Mammary epithelial cell (primary cell): ENCODE measurements at regions not wholly inside any gene's neighbourhood (a gene's known extent, or its start where the extent isn't known, plus 50 kb on each side); places are given as distances from the start of the nearest gene placed in this dataset.

Experiments used
- CTCF ChIP-seq, 2 donors: IDR thresholded peaks in 1 of 2; conservative IDR thresholded peaks in 1 of 2; 2 replicates each; pipeline ENCODE4 v1.5.1; 2011 to 2012; ENCODE audit warnings: inconsistent platforms in 2 of 2, low read length in 2 of 2, mild to moderate bottlenecking in 2 of 2, control low read depth in 1 of 2, low read depth in 1 of 2; ENCODE audit not compliant: insufficient read depth in 1 of 2; ENCODE audit errors: extremely low read depth in 1 of 2
- EZH2 ChIP-seq: IDR thresholded peaks from 2 replicates; pipeline ENCODE4 v1.6.1; 2012; ENCODE audit warnings: low read length, inconsistent platforms, borderline replicate concordance

DNA sequence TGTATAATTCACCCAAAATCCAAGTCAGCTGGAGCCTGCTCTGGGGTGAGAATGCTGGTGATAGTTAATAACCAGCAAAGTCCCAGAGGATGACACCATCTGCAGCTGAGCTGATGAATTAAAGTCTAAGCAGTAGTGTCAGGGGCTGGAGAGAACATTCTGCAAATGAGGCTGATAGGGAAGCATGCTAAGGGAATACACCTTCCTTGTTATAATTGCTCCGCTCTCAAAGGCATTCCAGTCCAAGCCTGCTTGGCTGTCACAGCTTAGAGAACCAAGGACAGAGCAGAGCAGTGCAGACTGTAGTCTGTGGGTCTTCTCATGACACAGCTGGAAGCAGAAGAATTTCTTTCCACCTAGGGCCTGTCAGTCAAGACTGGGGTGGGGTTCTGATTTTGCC, 283.1 kb downstream of the SIPA1L2 start:
- TF ChIP-seq CTCF (conservative IDR thresholded peaks at IDR 0.05 in 1 of 2, IDR thresholded peaks at IDR 0.05 in 1 of 2; ENCODE audit: extremely low read depth in 1 of 2, insufficient read depth in 1 of 2, low read depth in 1 of 2, low read length in 2 of 2) = no peak
- no peak for TF ChIP-seq EZH2
